Glomerular visceral epithelial cell (primary cell): ENCODE measurements at regions not wholly inside any gene's neighbourhood (a gene's known extent, or its start where the extent isn't known, plus 50 kb on each side); places are given as distances from the start of the nearest gene placed in this dataset.
A peak's percentile ranks its signal among the peaks of the same experiment; 100 is the strongest.

Experiments
- DNase-seq: peaks from one replicate; pipeline ENCODE4 v3.0.0-alpha.2; 2016; ENCODE audit errors: extremely low spot score

- no peak for DNase-seq
These were observed 113.2 kb downstream of the HERPUD2 start for GRCh38 chr7:35581605-35582210.

GRCh38 chr7:35576031-35576573, 118.8 kb downstream of the HERPUD2 start:
- no peak for DNase-seq

GRCh38 chr7:35571611-35572240, 123.2 kb downstream of the HERPUD2 start:
- DNase-seq, result no peak

GRCh38 chr7:35570937-35571336, 124.0 kb downstream of the HERPUD2 start:
- no peak for DNase-seq

GRCh38 chr7:35565927-35566326, 129.0 kb downstream of the HERPUD2 start:
- no peak for DNase-seq

- DNase-seq, result no peak
These were observed 136.1 kb downstream of the HERPUD2 start for GRCh38 chr7:35558841-35559240.

- DNase-seq, result no peak
These were observed 138.1 kb downstream of the HERPUD2 start for GRCh38 chr7:35556515-35557471.

GRCh38 chr7:35555934-35556333, 139.0 kb downstream of the HERPUD2 start:
- no peak for DNase-seq

GRCh38 chr7:35555386-35555785, 139.5 kb downstream of the HERPUD2 start:
- no peak for DNase-seq

GRCh38 chr7:35553519-35553918, 141.4 kb downstream of the HERPUD2 start:
- no peak for DNase-seq

GRCh38 chr7:35552691-35553090, 142.2 kb downstream of the HERPUD2 start:
- DNase-seq, result no peak

- DNase-seq, result no peak
These were observed 143.4 kb downstream of the HERPUD2 start for GRCh38 chr7:35551321-35552081.

GRCh38 chr7:35550831-35551230, 144.1 kb downstream of the HERPUD2 start:
- no peak for DNase-seq

GRCh38 chr7:35549781-35550180, 145.2 kb downstream of the HERPUD2 start:
- no peak for DNase-seq

- DNase-seq, result no peak
These were observed 146.6 kb downstream of the HERPUD2 start for GRCh38 chr7:35548291-35548690.

- no peak for DNase-seq
These were observed 148.1 kb downstream of the HERPUD2 start for GRCh38 chr7:35546691-35547429.

GRCh38 chr7:35545831-35546230, 149.1 kb downstream of the HERPUD2 start:
- no peak for DNase-seq

GRCh38 chr7:35544028-35544742, 150.8 kb downstream of the HERPUD2 start:
- DNase-seq, result no peak

GRCh38 chr7:35537067-35538023, 157.6 kb downstream of the HERPUD2 start:
- peak; percentile 67 for DNase-seq
